ENCODE measurements at regions not wholly inside any gene's neighbourhood (a gene's known extent, or its start where the extent isn't known, plus 50 kb on each side); places are given as distances from the start of the nearest gene placed in this dataset.

DNA sequence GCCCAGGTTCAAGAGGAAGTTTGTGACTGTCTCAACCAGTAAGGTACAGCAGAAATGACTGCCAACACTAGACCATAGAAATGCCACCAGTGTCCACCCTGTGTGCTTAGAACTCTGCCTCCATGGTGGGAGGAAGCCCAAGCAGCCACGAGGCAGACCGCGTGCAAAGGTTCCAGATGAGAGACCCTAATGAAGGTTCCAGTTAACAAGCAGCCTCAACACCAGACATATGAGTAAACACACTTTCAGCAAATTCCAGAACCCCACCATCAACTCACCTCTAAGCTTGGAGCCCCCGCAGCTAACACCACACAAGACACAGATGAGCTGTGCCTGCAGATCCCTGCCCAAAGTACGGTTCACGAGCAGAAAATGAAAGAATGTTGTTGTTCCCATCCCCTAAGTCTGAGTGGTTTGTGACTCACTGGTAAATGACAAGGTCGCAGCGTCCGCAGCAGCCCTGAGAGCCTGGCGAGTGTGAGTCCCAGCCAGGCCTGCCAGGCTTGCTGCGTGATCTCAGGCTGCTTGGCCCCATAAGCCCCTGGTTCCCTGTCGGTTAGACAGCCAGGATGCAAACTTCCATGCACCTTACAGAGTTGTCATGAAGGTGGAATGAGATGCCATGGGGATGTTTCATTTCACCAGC lies 193.7 kb downstream of the C16orf95 start:
- TF ChIP-seq, protein P1, sequence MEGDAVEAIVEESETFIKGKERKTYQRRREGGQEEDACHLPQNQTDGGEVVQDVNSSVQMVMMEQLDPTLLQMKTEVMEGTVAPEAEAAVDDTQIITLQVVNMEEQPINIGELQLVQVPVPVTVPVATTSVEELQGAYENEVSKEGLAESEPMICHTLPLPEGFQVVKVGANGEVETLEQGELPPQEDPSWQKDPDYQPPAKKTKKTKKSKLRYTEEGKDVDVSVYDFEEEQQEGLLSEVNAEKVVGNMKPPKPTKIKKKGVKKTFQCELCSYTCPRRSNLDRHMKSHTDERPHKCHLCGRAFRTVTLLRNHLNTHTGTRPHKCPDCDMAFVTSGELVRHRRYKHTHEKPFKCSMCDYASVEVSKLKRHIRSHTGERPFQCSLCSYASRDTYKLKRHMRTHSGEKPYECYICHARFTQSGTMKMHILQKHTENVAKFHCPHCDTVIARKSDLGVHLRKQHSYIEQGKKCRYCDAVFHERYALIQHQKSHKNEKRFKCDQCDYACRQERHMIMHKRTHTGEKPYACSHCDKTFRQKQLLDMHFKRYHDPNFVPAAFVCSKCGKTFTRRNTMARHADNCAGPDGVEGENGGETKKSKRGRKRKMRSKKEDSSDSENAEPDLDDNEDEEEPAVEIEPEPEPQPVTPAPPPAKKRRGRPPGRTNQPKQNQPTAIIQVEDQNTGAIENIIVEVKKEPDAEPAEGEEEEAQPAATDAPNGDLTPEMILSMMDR (IDR thresholded peaks at IDR 0.05) = no peak
- no peak for TF ChIP-seq EP300 (IDR thresholded peaks at IDR 0.05)
- no peak for TF ChIP-seq POLR2A (IDR thresholded peaks at IDR 0.05)

Data from ovary (tissue), 3 donors.